ENCODE measurements at regions not wholly inside any gene's neighbourhood (a gene's known extent, or its start where the extent isn't known, plus 50 kb on each side); places are given as distances from the start of the nearest gene placed in this dataset.

DNA sequence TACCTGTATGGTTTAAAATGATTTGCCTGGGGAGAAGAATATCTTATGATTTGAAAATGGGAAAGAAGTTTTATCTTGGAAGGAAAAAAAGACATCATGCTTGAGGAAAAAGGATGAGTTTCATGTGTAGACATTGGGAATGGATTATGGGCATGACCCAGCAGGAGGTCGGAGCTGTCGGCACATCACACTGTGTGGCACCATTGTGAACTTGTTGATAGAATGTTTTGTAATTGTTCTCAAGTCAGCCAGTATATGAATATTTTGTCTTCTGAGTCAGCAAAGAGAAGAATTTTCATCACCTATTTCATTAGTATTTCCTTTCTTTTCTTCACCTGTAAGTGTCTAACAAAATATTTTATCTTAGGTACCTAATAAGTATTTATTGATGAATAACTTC, 60.0 kb upstream of the HMGA2 start:
- DNase-seq (ENCODE audit: low read depth in 2 of 2) = no peak

DNA sequence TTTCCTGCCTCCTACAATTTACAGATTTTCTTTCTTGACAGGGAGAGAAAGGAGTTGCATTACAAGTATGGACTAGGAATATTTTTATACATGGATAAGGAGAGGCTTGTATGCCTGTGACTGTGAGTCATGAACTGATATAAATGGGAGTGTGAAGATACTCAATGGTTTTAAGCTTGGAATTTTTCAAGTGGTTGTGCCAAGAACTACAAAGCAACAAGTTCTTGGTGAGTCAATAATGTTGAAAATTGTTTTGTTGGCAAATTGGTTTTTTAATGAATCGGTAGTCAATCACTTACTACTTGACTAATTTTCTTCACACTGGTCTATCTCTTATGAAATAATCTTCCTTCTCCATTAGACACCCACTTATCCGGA, 58.9 kb upstream of the HMGA2 start:
- no peak for DNase-seq (ENCODE audit: low read depth in 2 of 2)

DNA sequence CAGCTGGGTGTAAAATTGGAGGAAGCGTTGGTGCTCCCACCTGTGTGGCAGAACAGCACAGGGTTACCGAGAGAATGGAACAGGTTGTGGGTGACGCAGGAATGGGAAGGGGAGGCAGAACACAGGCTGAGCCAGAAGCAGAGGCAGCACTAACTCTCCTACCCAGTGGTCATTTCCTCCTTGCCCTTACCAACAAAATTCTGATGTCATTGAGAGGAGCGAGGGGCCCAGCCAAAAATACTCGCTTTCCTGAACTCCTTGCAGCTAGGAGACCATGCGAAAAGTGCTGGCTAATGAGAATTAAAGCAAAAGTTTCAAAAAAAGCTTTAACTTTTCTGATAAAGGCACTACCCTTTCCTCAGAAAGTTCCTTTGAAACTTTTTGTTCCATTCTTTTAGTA, 54.4 kb upstream of the HMGA2 start:
- no peak for DNase-seq (ENCODE audit: low read depth in 2 of 2)
